Midbrain (tissue), 1 donor: ENCODE measurements at regions not wholly inside any gene's neighbourhood (a gene's known extent, or its start where the extent isn't known, plus 50 kb on each side); places are given as distances from the start of the nearest gene placed in this dataset.

ENCODE experiments used
- DNase-seq: peaks from one replicate; lab custom pipeline; 2025; lab: John Stamatoyannopoulos, UW

GRCh38 chr21:28826569-28826968, 166.1 kb downstream of the LTN1 start:
- no peak for DNase-seq

- no peak for DNase-seq
These were observed 166.7 kb downstream of the LTN1 start for GRCh38 chr21:28826021-28826420.

- no peak for DNase-seq
These were observed 169.2 kb downstream of the LTN1 start for GRCh38 chr21:28823429-28823828.

GRCh38 chr21:28822486-28823335, 170.0 kb downstream of the LTN1 start:
- DNase-seq, result no peak

- no peak for DNase-seq
These were observed 170.6 kb downstream of the LTN1 start for GRCh38 chr21:28822123-28822399.

- DNase-seq, result no peak
These were observed 171.2 kb downstream of the LTN1 start for GRCh38 chr21:28821276-28822122.

- no peak for DNase-seq
These were observed 173.9 kb downstream of the LTN1 start for GRCh38 chr21:28818663-28819278.

- DNase-seq, result no peak
These were observed 174.8 kb downstream of the LTN1 start for GRCh38 chr21:28817871-28818270.

- no peak for DNase-seq
These were observed 180.8 kb downstream of the LTN1 start for GRCh38 chr21:28811860-28812259.

GRCh38 chr21:28810826-28811524, 181.7 kb downstream of the LTN1 start:
- DNase-seq, result no peak

GRCh38 chr21:28805885-28806284, 186.8 kb downstream of the LTN1 start:
- no peak for DNase-seq

GRCh38 chr21:28804089-28804670, 188.5 kb downstream of the LTN1 start:
- no peak for DNase-seq

- no peak for DNase-seq
These were observed 190.8 kb downstream of the LTN1 start for GRCh38 chr21:28801906-28802305.

GRCh38 chr21:28799926-28800325, 192.8 kb downstream of the LTN1 start:
- no peak for DNase-seq

- no peak for DNase-seq
These were observed 193.9 kb downstream of the LTN1 start for GRCh38 chr21:28798798-28799197.

- DNase-seq, result no peak
These were observed 197.4 kb downstream of the LTN1 start for GRCh38 chr21:28795251-28795650.

- DNase-seq, result peak; percentile 0
These were observed 198.3 kb downstream of the LTN1 start for GRCh38 chr21:28794371-28794851.

GRCh38 chr21:28793043-28793442, 199.6 kb downstream of the LTN1 start:
- peak; percentile 37 for DNase-seq

- DNase-seq, result no peak
These were observed 200.9 kb downstream of the LTN1 start for GRCh38 chr21:28791595-28792282.

- peak; percentile 3 for DNase-seq
These were observed 202.3 kb downstream of the LTN1 start for GRCh38 chr21:28790335-28790734.

- no peak for DNase-seq
These were observed 203.2 kb downstream of the LTN1 start for GRCh38 chr21:28789523-28789922.
